ENCODE measurements at regions not wholly inside any gene's neighbourhood (a gene's known extent, or its start where the extent isn't known, plus 50 kb on each side); places are given as distances from the start of the nearest gene placed in this dataset.

DNA sequence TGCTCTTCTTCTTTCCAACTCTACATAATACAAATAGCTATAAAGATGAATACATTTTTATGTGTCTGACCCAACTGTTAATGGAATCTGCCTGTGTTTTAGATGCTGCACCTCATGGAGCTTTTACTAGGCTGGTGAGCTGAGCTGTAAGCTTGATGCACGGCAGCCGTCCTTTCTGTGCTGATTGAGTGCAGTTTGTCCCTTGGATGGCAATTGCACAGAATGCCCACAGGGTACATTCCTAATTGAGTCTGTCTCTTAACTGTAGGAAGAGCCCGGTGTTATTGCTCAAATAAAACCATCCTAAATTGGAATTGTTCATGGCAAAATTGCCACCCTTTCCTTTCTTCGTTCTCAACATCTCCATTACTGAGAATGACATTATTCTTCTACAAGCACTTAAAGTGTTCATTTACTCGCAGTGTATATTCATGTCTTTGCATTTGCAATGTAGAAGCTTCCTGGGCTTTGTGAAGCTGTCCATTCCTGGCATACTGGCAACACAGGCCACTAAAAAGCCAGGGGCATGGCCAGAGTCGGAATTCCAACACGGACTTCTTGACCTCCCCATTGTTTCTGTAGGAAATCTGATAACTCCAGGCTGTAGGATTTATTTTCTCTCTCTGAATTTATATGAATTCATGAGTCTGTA is 85.8 kb downstream of the SLC10A2 start:
- H3K23me2 ChIP-seq (ENCODE audit: low read depth, low read length), result no peaks in the 10 kb centered on the region
- H3K4ac ChIP-seq (replicated peaks; ENCODE audit: insufficient read length, low read depth, low read length), result no peak overlapping the region
- WGBS, 2 experiments (ENCODE audit: extremely low coverage in 1 of 2, insufficient coverage in 1 of 2, insufficient read length in 1 of 2, insufficient replicate concordance in 2 of 2, low coverage in 1 of 2, low lambda C conversion rate in 2 of 2, missing lambda C conversion rate in 1 of 2), result 95% methylated on average over 7 of the region's 7 CpGs; no CpG with 5 or more reads in 1 of the 2 experiments
- H2BK120ac ChIP-seq (replicated peaks; ENCODE audit: low read depth, low read length), result no peak overlapping the region
- no peak overlapping the region for H3K14ac ChIP-seq (ENCODE audit: insufficient read length)
- H3K79me1 ChIP-seq (ENCODE audit: low read depth, low read length), result no peaks in the 10 kb centered on the region
- no peak overlapping the region for H3K56ac ChIP-seq (replicated peaks; ENCODE audit: insufficient read length, low read depth, low read length)
- H3K79me2 ChIP-seq (ENCODE audit: control insufficient read depth in 1 of 2, insufficient read depth in 2 of 2, low read length in 2 of 2), result no peaks in the 10 kb centered on the region
- DNase-seq (ENCODE audit: low read depth in 1 of 2, low spot score in 2 of 2) (no peak), FAIRE-seq (no peak)
- no peak overlapping the region for H3K27ac ChIP-seq (ENCODE audit: low read depth, low read length)
- H3K23ac ChIP-seq (ENCODE audit: insufficient read length), result no peak overlapping the region
- H3K4me1 ChIP-seq (replicated peaks in 1 of 4; ENCODE audit: control insufficient read depth in 3 of 4, insufficient read depth in 4 of 4, low read length in 3 of 4), result no peaks in the 10 kb centered on the region
- H2AK5ac ChIP-seq (ENCODE audit: low read depth, low read length), result no peak overlapping the region
- H4K20me1 ChIP-seq (replicated peaks in 1 of 2; ENCODE audit: control insufficient read depth in 1 of 2, insufficient read depth in 2 of 2, low read length in 2 of 2), result no peaks in the 10 kb centered on the region
- no peak overlapping the region for H2BK12ac ChIP-seq (ENCODE audit: low read depth, low read length)
- H2BK15ac ChIP-seq (ENCODE audit: low read length), result no peak overlapping the region
- no peak overlapping the region for H3K4me3 ChIP-seq (ENCODE audit: extremely low read depth in 1 of 4, insufficient read depth in 2 of 4, low read depth in 3 of 4, low read length in 4 of 4)
- no peak overlapping the region for H3K4me2 ChIP-seq (ENCODE audit: insufficient read depth in 1 of 2, low read depth in 2 of 2, low read length in 2 of 2)
- H4K8ac ChIP-seq (ENCODE audit: extremely low read depth, insufficient read depth, low read length), result no peak overlapping the region
- H4K5ac ChIP-seq (ENCODE audit: insufficient read length, low read depth, low read length), result no peak overlapping the region
- no peaks in the 10 kb centered on the region for H3K27me3 ChIP-seq (replicated peaks in 1 of 4; ENCODE audit: control insufficient read depth in 3 of 4, extremely low read depth in 1 of 4, insufficient read depth in 3 of 4, low read length in 3 of 4)
- H2AFZ ChIP-seq (ENCODE audit: low read length), result no peak overlapping the region
- no peaks in the 10 kb centered on the region for H3K9me3 ChIP-seq (ENCODE audit: insufficient read depth in 2 of 2, low read depth in 1 of 2, low read length in 1 of 2)
- H2BK20ac ChIP-seq (ENCODE audit: low read length), result no peak overlapping the region
- H4K91ac ChIP-seq (replicated peaks; ENCODE audit: insufficient read length, low read length), result no peak overlapping the region
- H2BK5ac ChIP-seq (ENCODE audit: low read depth, low read length), result no peak overlapping the region
- CTCF ChIA-PET (ENCODE audit: partially characterized antibody), result interaction anchor here (1.0 kb wide), 1 partner anchor 40 kb away, joined by 3 read pairs; no protein-coding TSS in a partner anchor
- no peaks in the 10 kb centered on the region for H3K36me3 ChIP-seq (ENCODE audit: control insufficient read depth in 2 of 4, insufficient read depth in 4 of 4, low read length in 3 of 4)
- no peak overlapping the region for H3K9ac ChIP-seq (replicated peaks in 1 of 4; ENCODE audit: extremely low read depth in 1 of 4, low read depth in 3 of 4, low read length in 3 of 4)
- POLR2A ChIA-PET (ENCODE audit: partially characterized antibody), result no interaction called here
- no peak overlapping the region for H3K18ac ChIP-seq (ENCODE audit: extremely low read depth, low read length)
- TF ChIP-seq EZH2 (IDR thresholded peaks at IDR 0.05; ENCODE audit: low read depth, low read length, severe bottlenecking) (no peak), RNF2 (IDR thresholded peaks at IDR 0.05; ENCODE audit: borderline replicate concordance, low read depth, low read length, missing control alignments, poor library complexity, severe bottlenecking) (no peak), TCF12 (IDR thresholded peaks at IDR 0.05; ENCODE audit: low read depth, low read length) (no peak), CTBP2 (IDR thresholded peaks at IDR 0.05; ENCODE audit: borderline replicate concordance, insufficient read depth, insufficient read length, low read length) (no peak), HDAC6 (IDR thresholded peaks at IDR 0.05; ENCODE audit: low read depth, low read length) (no peak), USF2 (IDR thresholded peaks at IDR 0.05; ENCODE audit: low read length) (no peak), BRCA1 (IDR thresholded peaks at IDR 0.05; ENCODE audit: low read depth, low read length) (no peak), CBX5 (IDR thresholded peaks at IDR 0.05; ENCODE audit: low read depth, low read length) (no peak)
- TF ChIP-seq, protein P1, sequence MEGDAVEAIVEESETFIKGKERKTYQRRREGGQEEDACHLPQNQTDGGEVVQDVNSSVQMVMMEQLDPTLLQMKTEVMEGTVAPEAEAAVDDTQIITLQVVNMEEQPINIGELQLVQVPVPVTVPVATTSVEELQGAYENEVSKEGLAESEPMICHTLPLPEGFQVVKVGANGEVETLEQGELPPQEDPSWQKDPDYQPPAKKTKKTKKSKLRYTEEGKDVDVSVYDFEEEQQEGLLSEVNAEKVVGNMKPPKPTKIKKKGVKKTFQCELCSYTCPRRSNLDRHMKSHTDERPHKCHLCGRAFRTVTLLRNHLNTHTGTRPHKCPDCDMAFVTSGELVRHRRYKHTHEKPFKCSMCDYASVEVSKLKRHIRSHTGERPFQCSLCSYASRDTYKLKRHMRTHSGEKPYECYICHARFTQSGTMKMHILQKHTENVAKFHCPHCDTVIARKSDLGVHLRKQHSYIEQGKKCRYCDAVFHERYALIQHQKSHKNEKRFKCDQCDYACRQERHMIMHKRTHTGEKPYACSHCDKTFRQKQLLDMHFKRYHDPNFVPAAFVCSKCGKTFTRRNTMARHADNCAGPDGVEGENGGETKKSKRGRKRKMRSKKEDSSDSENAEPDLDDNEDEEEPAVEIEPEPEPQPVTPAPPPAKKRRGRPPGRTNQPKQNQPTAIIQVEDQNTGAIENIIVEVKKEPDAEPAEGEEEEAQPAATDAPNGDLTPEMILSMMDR (IDR thresholded peaks at IDR 0.05; ENCODE audit: control extremely low read depth in 1 of 3, insufficient read depth in 1 of 3, low read depth in 1 of 3, low read length in 3 of 3), result no peak

All from H1 (cell line).